ENCODE measurements at regions not wholly inside any gene's neighbourhood (a gene's known extent, or its start where the extent isn't known, plus 50 kb on each side); places are given as distances from the start of the nearest gene placed in this dataset.

GRCh38 chr6:8269872-8270454 is 165.4 kb downstream of the SLC35B3 start:
- TF ChIP-seq CTCF (IDR thresholded peaks at IDR 0.05; ENCODE audit: low read depth, low read length) = no peak
- TF ChIP-seq EZH2phosphoT487 (IDR thresholded peaks at IDR 0.05; ENCODE audit: low read depth) = no peak

Measured in OCI-LY3 (cell line).